IMR-90 (cell line): ENCODE measurements at regions not wholly inside any gene's neighbourhood (a gene's known extent, or its start where the extent isn't known, plus 50 kb on each side); places are given as distances from the start of the nearest gene placed in this dataset.

Experiments
- ATAC-seq: fragments of 200-7000 bp; cut with Tn5 transposase; 2 replicates; pipeline ENCODE4 v1.9.1; 2020; ENCODE audit warnings: low read depth, mild to moderate bottlenecking, moderate library complexity
- BruUV-seq: library from RNA; stranded (reverse); fragments of 400-500 nt; replicated peaks from 2 replicates; lab custom pipeline; 2021; lab: Mats Ljungman, UMichigan
- CTCF ChIA-PET: fragments of 300-600 bp; formaldehyde crosslinking; extraction: SDS; loops from one replicate; lab custom pipeline; 2021; ENCODE audit warnings: antibody characterized with exemption; lab: Yijun Ruan, JAX
- POLR2A ChIA-PET: fragments of 300-600 bp; sonication (Branson Sonifier 250); formaldehyde crosslinking; loops from one replicate; lab custom pipeline; 2022; ENCODE audit warnings: antibody characterized with exemption; ENCODE audit not compliant: unreplicated experiment; lab: Charles Lee
- DNase-seq: peaks from one replicate; pipeline ENCODE4 v3.0.0; 2013
- H2AFZ ChIP-seq: replicated peaks from 2 replicates; pipeline ENCODE3; 2013; ENCODE audit warnings: low read length, mild to moderate bottlenecking; ENCODE audit not compliant: poor library complexity
- H2AK5ac ChIP-seq: 2 replicates; pipeline ENCODE4 v1.6.1; 2013; ENCODE audit warnings: low read depth, low read length, inconsistent platforms
- H2AK9ac ChIP-seq: replicated peaks from 2 replicates; pipeline ENCODE3; 2013; ENCODE audit warnings: mild to moderate bottlenecking, low read depth, low read length, moderate library complexity; ENCODE audit not compliant: poor library complexity
- H2BK120ac ChIP-seq: 2 replicates; pipeline ENCODE4 v1.6.1; 2013; ENCODE audit warnings: low read depth, low read length, inconsistent platforms
- H2BK15ac ChIP-seq: 3 replicates; pipeline ENCODE4 v1.6.1; 2013; ENCODE audit warnings: low read depth, low read length, inconsistent platforms
- H2BK20ac ChIP-seq: 2 replicates; pipeline ENCODE4 v1.6.1; 2013; ENCODE audit warnings: low read depth, mild to moderate bottlenecking, inconsistent platforms, low read length, moderate library complexity
- H2BK5ac ChIP-seq: 2 replicates; pipeline ENCODE4 v1.6.1; 2013; ENCODE audit warnings: mild to moderate bottlenecking, low read depth, low read length, inconsistent platforms; ENCODE audit not compliant: poor library complexity, severe bottlenecking
- H3K14ac ChIP-seq: replicated peaks from 2 replicates; pipeline ENCODE4 v1.6.1; 2013; ENCODE audit warnings: low read depth, low read length, inconsistent platforms
- H3K18ac ChIP-seq: 2 replicates; pipeline ENCODE4 v1.6.1; 2013; ENCODE audit warnings: low read depth, low read length, control low read depth
- H3K23ac ChIP-seq: 2 replicates; pipeline ENCODE4 v1.6.1; 2013; ENCODE audit warnings: low read depth, low read length, inconsistent platforms
- H3K27ac ChIP-seq: 2 replicates; pipeline ENCODE4 v1.5.1; 2013; ENCODE audit warnings: mild to moderate bottlenecking, control low read depth, low read length; ENCODE audit not compliant: insufficient read depth
- H3K27me3 ChIP-seq: 2 replicates; pipeline ENCODE4 v1.6.1; 2013; ENCODE audit warnings: low read length; ENCODE audit not compliant: control insufficient read depth, insufficient read depth
- H3K36me3 ChIP-seq: 2 replicates; pipeline ENCODE4 v1.6.1; 2013; ENCODE audit warnings: low read length, mixed read lengths; ENCODE audit not compliant: control insufficient read depth, insufficient read depth
- H3K4ac ChIP-seq: 2 replicates; pipeline ENCODE4 v1.6.1; 2013; ENCODE audit warnings: low read depth, low read length, inconsistent platforms
- H3K4me1 ChIP-seq: 2 replicates; pipeline ENCODE4 v1.6.1; 2013; ENCODE audit warnings: low read length, mixed read lengths; ENCODE audit not compliant: control insufficient read depth, insufficient read depth
- H3K4me2 ChIP-seq: 2 replicates; pipeline ENCODE4 v1.6.1; 2013; ENCODE audit warnings: low read depth, mild to moderate bottlenecking, control low read depth, low read length, moderate library complexity
- H3K4me3 ChIP-seq: 2 replicates; pipeline ENCODE4 v1.5.1; 2013; ENCODE audit warnings: low read depth, mild to moderate bottlenecking, control low read depth, low read length, moderate library complexity; ENCODE audit not compliant: insufficient read depth
- H3K56ac ChIP-seq: 2 replicates; pipeline ENCODE4 v1.6.1; 2013; ENCODE audit warnings: low read length, inconsistent platforms; ENCODE audit not compliant: insufficient read depth; ENCODE audit errors: extremely low read depth
- H3K79me1 ChIP-seq, 2 experiments: 2 replicates each; pipeline ENCODE4 v1.6.1; 2013; ENCODE audit warnings: low read length in 2 of 2, inconsistent platforms in 1 of 2, low read depth in 1 of 2
- H3K9ac ChIP-seq: 2 replicates; pipeline ENCODE4 v1.6.1; 2013; ENCODE audit warnings: low read depth, low read length, control low read depth
- H3K9me1 ChIP-seq: 2 replicates; pipeline ENCODE4 v1.6.1; 2013; ENCODE audit warnings: low read length, inconsistent platforms; ENCODE audit not compliant: insufficient read depth
- H3K9me3 ChIP-seq: 2 replicates; pipeline ENCODE4 v1.6.1; 2013; ENCODE audit warnings: low read length; ENCODE audit not compliant: control insufficient read depth, insufficient read depth
- H4K20me1 ChIP-seq: 2 replicates; pipeline ENCODE4 v1.6.1; 2013; ENCODE audit warnings: low read length, inconsistent platforms; ENCODE audit not compliant: insufficient read depth
- H4K5ac ChIP-seq: 2 replicates; pipeline ENCODE4 v1.6.1; 2013; ENCODE audit warnings: mild to moderate bottlenecking, low read depth, low read length, control low read depth
- H4K8ac ChIP-seq, 2 experiments: 2 replicates each; pipeline ENCODE4 v1.6.1; 2013; ENCODE audit warnings: low read depth in 2 of 2, low read length in 2 of 2, control low read depth in 1 of 2, inconsistent platforms in 1 of 2
- H4K91ac ChIP-seq: 2 replicates; pipeline ENCODE4 v1.6.1; 2013; ENCODE audit warnings: low read depth, low read length, inconsistent platforms; ENCODE audit not compliant: insufficient read depth
- BHLHE40 ChIP-seq: fragments of 150-350 bp; IDR thresholded peaks from 2 replicates; pipeline ENCODE4 v1.6.1; 2016; ENCODE audit warnings: mild to moderate bottlenecking, low read depth, low read length
- CEBPB ChIP-seq: IDR thresholded peaks from 2 replicates; pipeline ENCODE4 v1.6.1; 2012; ENCODE audit warnings: low read depth, low read length, improper control_type of control experiment
- ELK1 ChIP-seq: fragments of 150-350 bp; IDR thresholded peaks from 2 replicates; pipeline ENCODE4 v1.6.1; 2016; ENCODE audit warnings: low read depth, mild to moderate bottlenecking, low read length, moderate library complexity, borderline replicate concordance
- MAFK ChIP-seq: IDR thresholded peaks from 2 replicates; pipeline ENCODE4 v1.6.1; 2012; ENCODE audit warnings: low read depth, low read length, improper control_type of control experiment
- MAZ ChIP-seq: IDR thresholded peaks from 2 replicates; pipeline ENCODE4 v1.6.1; 2012; ENCODE audit warnings: low read depth, mild to moderate bottlenecking, low read length, improper control_type of control experiment, moderate library complexity, borderline replicate concordance
- MXI1 ChIP-seq: IDR thresholded peaks from 2 replicates; pipeline ENCODE4 v1.6.1; 2012; ENCODE audit warnings: low read depth, mild to moderate bottlenecking, low read length, moderate library complexity, borderline replicate concordance
- NFE2L2 ChIP-seq: fragments of 150-350 bp; IDR thresholded peaks from 2 replicates; pipeline ENCODE4 v1.6.1; 2016; ENCODE audit warnings: low read depth, mild to moderate bottlenecking, low read length
- POLR2A ChIP-seq: IDR thresholded peaks from 2 replicates; pipeline ENCODE4 v1.6.1; 2012; ENCODE audit warnings: mild to moderate bottlenecking, low read depth, low read length
- RAD21 ChIP-seq: IDR thresholded peaks from 2 replicates; pipeline ENCODE4 v1.6.1; 2012; ENCODE audit warnings: low read length, improper control_type of control experiment
- RCOR1 ChIP-seq: IDR thresholded peaks from 2 replicates; pipeline ENCODE4 v1.6.1; 2012; ENCODE audit warnings: mild to moderate bottlenecking, low read length, improper control_type of control experiment; ENCODE audit not compliant: insufficient replicate concordance
- RFX5 ChIP-seq: IDR thresholded peaks from 2 replicates; pipeline ENCODE4 v1.8.0; 2012; ENCODE audit warnings: low read depth, mild to moderate bottlenecking, low read length, moderate library complexity
- SMC3 ChIP-seq: fragments of 150-350 bp; IDR thresholded peaks from 2 replicates; pipeline ENCODE4 v1.6.1; 2016; ENCODE audit warnings: low read depth, mild to moderate bottlenecking, antibody characterized with exemption, low read length, moderate library complexity
- USF2 ChIP-seq: fragments of 150-350 bp; IDR thresholded peaks from 2 replicates; pipeline ENCODE4 v1.6.1; 2017; ENCODE audit warnings: mild to moderate bottlenecking, antibody characterized with exemption, low read length, low read depth
- WGBS, 2 experiments: methylation state at CpG; one replicate each; pipeline versions ENCODE4 v1.1.5 to v1.1.7; 2013; ENCODE audit warnings: missing lambda C conversion rate in 2 of 2; ENCODE audit not compliant: insufficient read length in 1 of 2; ENCODE audit errors: extremely low coverage in 2 of 2; 5-methylcytosine and 5-hydroxymethylcytosine counted together
- dilution Hi-C: fragments of 300-500 bp; cut with HindIII; formaldehyde crosslinking; loops from one replicate; pipeline ENCODE4 v1.14.3; 2018; ENCODE audit warnings: low sequenced_read_pairs; ENCODE audit not compliant: unreplicated experiment
- in situ Hi-C: fragments of 300-500 bp; cut with MboI; formaldehyde crosslinking; loops from 3 replicates; pipeline ENCODE4 v1.14.3; 2019; ENCODE audit warnings: low sequenced_read_pairs, inconsistent platforms, mixed read lengths
- intact Hi-C: fragments of 100-400 bp; cut with micrococcal nuclease; formaldehyde crosslinking; loops from 2 replicates; pipeline ENCODE4 v1.10.0; 2022

- dilution Hi-C loops = no loop called here
- Histone ChIP-seq H4K5ac (no peak overlapping the region), H3K18ac (no peak overlapping the region), H2AK5ac (no peak overlapping the region), H2BK15ac (no peak overlapping the region), H3K23ac (no peak overlapping the region), H3K4me2 (no peak overlapping the region), H2AFZ (no peak overlapping the region), H4K91ac (no peak overlapping the region), H4K8ac (no peak overlapping the region), H3K14ac (no peak overlapping the region), H3K9me1 (no peaks in the 10 kb centered on the region), H3K4me1 (peaks cover 2% of the 10 kb centered on the region), H2BK120ac (no peak overlapping the region), H3K56ac (no peak overlapping the region), H3K27me3 (no peaks in the 10 kb centered on the region), H3K36me3 (no peaks in the 10 kb centered on the region), H3K27ac (no peak overlapping the region), H3K9ac (no peak overlapping the region), H2BK20ac (no peak overlapping the region), H3K4me3 (no peak overlapping the region), H2BK5ac (no peak overlapping the region), H3K4ac (no peak overlapping the region), H3K9me3 (peaks cover 5% of the 10 kb centered on the region), H2AK9ac (no peak overlapping the region), H4K20me1 (no peaks in the 10 kb centered on the region), H3K79me1 (no peaks in the 10 kb centered on the region)
- no peak for ATAC-seq
- intact Hi-C loops = no loop called here
- BruUV-seq = no TSS peak
- no peak for DNase-seq
- TF ChIP-seq NFE2L2 (no peak), RAD21 (no peak), RFX5 (no peak), SMC3 (no peak), ELK1 (no peak), POLR2A (no peak), MXI1 (no peak), MAZ (no peak), BHLHE40 (no peak), CEBPB (no peak), USF2 (no peak), RCOR1 (no peak), MAFK (no peak)
- no CpG with 5 or more reads among the region's 1 CpG for WGBS, 2 experiments
- POLR2A ChIA-PET = no interaction called here
- in situ Hi-C loops = loop anchor here (10.0 kb wide), 1 partner anchor 238 kb away; no protein-coding TSS in a partner anchor
- CTCF ChIA-PET = interaction anchor here (0.6 kb wide), 1 partner anchor 524 kb away, joined by 5 read pairs; no protein-coding TSS in a partner anchor
These were observed 95.3 kb upstream of the SGK1 start for GRCh38 chr6:134413241-134413643.
